Left lung (tissue), 4 donors: ENCODE measurements at regions not wholly inside any gene's neighbourhood (a gene's known extent, or its start where the extent isn't known, plus 50 kb on each side); places are given as distances from the start of the nearest gene placed in this dataset.

ENCODE experiments used
- ATAC-seq: fragments of 200-7000 bp; cut with Tn5 transposase; one replicate; pipeline ENCODE4 v1.9.1; 2020; ENCODE audit warnings: moderate library complexity
- DNase-seq, 4 donors: peaks; one replicate each; pipeline ENCODE4 v3.0.0-alpha.2; 2013 to 2020
- H3K27ac ChIP-seq, 2 donors: fragments of 200-600 bp; sonication (generic) in 1 of 2; one replicate each; pipeline versions ENCODE4 v1.5.0 to v1.8.0; 2020 to 2021
- H3K27me3 ChIP-seq, 2 donors: fragments of 200-600 bp; sonication (generic) in 1 of 2; one replicate each; pipeline versions ENCODE4 v1.5.0 to v1.8.0; 2020 to 2021
- H3K36me3 ChIP-seq, 2 donors: fragments of 200-600 bp; sonication (generic) in 1 of 2; one replicate each; pipeline versions ENCODE4 v1.5.0 to v1.8.0; 2020 to 2021
- H3K4me1 ChIP-seq, 2 donors: fragments of 200-600 bp; one replicate each; pipeline ENCODE4 v1.8.0; 2021
- H3K4me3 ChIP-seq, 2 donors: fragments of 200-600 bp; sonication (generic) in 1 of 2; one replicate each; pipeline versions ENCODE4 v1.5.0 to v1.8.0; 2020 to 2021; ENCODE audit warnings: mild to moderate bottlenecking in 1 of 2
- H3K9me3 ChIP-seq, 2 donors: fragments of 200-600 bp; sonication (generic) in 1 of 2; one replicate each; pipeline versions ENCODE4 v1.5.0 to v1.8.0; 2020 to 2021
- intact Hi-C, 2 donors: fragments of 100-400 bp; cut with DNase I; formaldehyde crosslinking; loops; one replicate each; pipeline versions ENCODE4 v1.11.2 to v1.14.2; 2022
- TF ChIP-seq, protein P1 (sequence below), 2 donors: fragments of 200-600 bp; sonication (generic) in 1 of 2; IDR thresholded peaks; one replicate each; pipeline versions ENCODE4 v1.5.0 to v1.8.0; 2021; ENCODE audit warnings: antibody characterized with exemption in 2 of 2
- donor health status: DM: no; HTN: yes; CAD: no.
- donor health status: DM: no; HTN: no; CAD: no.

DNA sequence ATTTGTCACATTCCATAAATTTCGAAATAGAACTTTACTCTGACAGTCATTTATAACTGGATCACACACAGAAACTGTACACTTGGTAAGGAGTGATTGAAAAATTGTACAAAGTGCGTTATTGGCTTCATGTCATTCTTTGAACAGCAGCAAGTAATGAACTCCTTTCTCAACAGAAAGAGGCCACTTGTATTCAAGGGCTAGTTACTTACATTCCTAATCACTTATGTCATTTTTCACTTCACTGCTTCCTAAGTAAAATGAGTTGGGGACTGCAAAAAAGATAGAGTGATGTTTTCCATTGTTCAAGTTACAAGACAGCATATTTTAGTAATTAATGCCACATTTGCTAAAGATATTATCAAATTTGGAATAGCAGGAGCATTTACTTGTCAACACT is 893.2 kb downstream of the DTWD2 start:
- TF ChIP-seq, protein P1, sequence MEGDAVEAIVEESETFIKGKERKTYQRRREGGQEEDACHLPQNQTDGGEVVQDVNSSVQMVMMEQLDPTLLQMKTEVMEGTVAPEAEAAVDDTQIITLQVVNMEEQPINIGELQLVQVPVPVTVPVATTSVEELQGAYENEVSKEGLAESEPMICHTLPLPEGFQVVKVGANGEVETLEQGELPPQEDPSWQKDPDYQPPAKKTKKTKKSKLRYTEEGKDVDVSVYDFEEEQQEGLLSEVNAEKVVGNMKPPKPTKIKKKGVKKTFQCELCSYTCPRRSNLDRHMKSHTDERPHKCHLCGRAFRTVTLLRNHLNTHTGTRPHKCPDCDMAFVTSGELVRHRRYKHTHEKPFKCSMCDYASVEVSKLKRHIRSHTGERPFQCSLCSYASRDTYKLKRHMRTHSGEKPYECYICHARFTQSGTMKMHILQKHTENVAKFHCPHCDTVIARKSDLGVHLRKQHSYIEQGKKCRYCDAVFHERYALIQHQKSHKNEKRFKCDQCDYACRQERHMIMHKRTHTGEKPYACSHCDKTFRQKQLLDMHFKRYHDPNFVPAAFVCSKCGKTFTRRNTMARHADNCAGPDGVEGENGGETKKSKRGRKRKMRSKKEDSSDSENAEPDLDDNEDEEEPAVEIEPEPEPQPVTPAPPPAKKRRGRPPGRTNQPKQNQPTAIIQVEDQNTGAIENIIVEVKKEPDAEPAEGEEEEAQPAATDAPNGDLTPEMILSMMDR (IDR thresholded peaks at IDR 0.05) = no peak
- intact Hi-C loops = no loop called here
- ATAC-seq (peak; percentile 75), DNase-seq (peak in 2 of 4 donors; percentile 18 to 42)
- Histone ChIP-seq H3K4me1 (no peaks in the 10 kb centered on the region), H3K4me3 (no peak overlapping the region), H3K27me3 (no peaks in the 10 kb centered on the region), H3K36me3 (no peaks in the 10 kb centered on the region), H3K9me3 (peaks cover 0 to 4% of the 10 kb centered on the region in 2 donors), H3K27ac (no peak overlapping the region)

DNA sequence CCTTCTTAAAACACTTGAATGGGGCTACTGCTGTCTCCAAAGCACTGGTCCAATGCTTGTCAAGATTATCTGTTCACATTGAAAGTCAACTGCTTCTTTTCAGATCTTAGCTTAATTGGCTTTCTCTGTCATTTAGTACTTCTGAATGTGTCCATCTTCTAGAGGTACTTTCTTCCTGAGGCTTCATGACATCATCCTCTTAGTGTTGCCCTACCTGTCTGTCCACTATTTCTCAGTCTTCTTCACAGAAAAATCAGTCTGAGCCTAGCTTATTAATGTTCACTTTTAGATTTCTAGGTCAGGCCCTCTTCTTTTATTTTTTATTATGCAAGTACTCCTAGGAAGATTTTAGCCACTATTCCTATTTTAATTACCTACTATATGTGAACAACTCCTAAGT is 899.9 kb downstream of the DTWD2 start:
- Histone ChIP-seq H3K4me1 (no peaks in the 10 kb centered on the region), H3K4me3 (no peak overlapping the region), H3K27ac (no peak overlapping the region), H3K27me3 (no peaks in the 10 kb centered on the region), H3K9me3 (peaks cover 0 to 17% of the 10 kb centered on the region in 2 donors), H3K36me3 (no peaks in the 10 kb centered on the region)
- TF ChIP-seq, protein P1 (IDR thresholded peaks at IDR 0.05) = no peak
- intact Hi-C loops = no loop called here
- ATAC-seq (no peak), DNase-seq (no peak)

DNA sequence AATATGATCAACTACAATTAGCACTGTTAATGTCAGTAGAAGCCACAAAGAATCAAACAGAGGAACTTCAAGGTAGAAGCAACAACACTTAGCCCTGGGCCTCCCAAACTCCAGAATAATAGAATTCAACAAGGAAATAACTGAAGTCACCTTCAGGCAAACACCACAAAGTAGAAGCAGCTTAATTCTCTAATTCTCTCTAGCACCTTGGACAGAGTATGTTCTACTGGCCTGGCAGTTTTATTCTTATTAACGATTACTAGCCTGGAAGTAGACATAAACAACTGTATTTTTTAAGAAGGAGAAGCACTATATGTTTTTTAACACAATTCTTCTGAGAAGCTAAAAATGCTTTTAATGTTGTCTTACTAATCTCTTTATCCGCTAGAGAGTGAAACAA is 911.9 kb downstream of the DTWD2 start:
- Histone ChIP-seq H3K27ac (no peak overlapping the region), H3K4me1 (no peaks in the 10 kb centered on the region), H3K36me3 (no peaks in the 10 kb centered on the region), H3K27me3 (no peaks in the 10 kb centered on the region), H3K9me3 (peaks cover 0 to 17% of the 10 kb centered on the region in 2 donors), H3K4me3 (no peak overlapping the region)
- TF ChIP-seq, protein P1 (IDR thresholded peaks at IDR 0.05) = no peak
- DNase-seq (peak in 1 of 4 donors; percentile 1), ATAC-seq (no peak)
- intact Hi-C loops = no loop called here

DNA sequence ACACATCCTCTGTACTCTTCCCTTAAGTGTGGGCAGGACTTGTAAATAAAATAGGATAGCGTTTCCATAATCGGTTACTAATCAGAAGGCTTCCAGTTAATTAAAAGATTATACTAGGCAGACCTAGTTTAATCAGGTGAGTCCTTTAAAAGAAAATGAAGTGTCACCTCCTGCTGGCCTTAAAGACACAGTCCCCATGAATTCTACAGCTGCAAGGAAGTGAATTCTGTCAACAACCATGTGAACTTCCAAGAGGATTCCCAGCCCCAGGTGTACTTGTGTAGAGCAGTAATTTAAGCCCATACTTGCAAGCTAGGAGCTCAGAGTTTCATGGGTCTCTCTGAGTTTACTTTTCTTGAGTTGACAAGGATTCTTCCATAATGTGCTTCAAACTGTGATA is 918.3 kb downstream of the DTWD2 start:
- Histone ChIP-seq H3K4me3 (no peak overlapping the region), H3K27me3 (no peaks in the 10 kb centered on the region), H3K36me3 (no peaks in the 10 kb centered on the region), H3K27ac (no peak overlapping the region), H3K4me1 (no peaks in the 10 kb centered on the region), H3K9me3 (no peaks in the 10 kb centered on the region)
- intact Hi-C loops = no loop called here
- DNase-seq (no peak), ATAC-seq (no peak)
- TF ChIP-seq, protein P1 (IDR thresholded peaks at IDR 0.05) = no peak

DNA sequence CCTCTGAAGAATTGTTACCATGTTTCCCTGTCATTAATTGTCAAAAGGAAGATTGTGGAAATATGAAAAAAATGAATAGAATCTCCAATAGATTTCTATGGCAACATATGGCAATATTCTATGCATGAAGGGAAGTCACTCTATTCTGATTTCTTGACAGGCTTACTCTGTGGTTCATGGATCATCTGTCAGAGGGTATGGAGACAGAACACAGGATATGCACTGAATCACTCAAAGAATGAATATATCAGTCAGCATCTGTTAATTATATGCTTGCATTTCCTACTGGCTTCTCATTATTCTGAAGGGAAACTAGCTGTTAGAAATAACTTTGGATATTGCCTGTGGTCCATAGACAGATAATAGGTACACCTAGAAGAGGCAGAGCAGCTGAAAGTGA is 918.9 kb downstream of the DTWD2 start:
- H3K27me3 ChIP-seq = no peaks in the 10 kb centered on the region
- DNase-seq = no peak
- ATAC-seq = no peak

More for the DNA sequence above, 918.9 kb downstream of the DTWD2 start:
- H3K36me3 ChIP-seq = no peaks in the 10 kb centered on the region
- H3K4me1 ChIP-seq = no peaks in the 10 kb centered on the region
- TF ChIP-seq, protein P1 (IDR thresholded peaks at IDR 0.05) = no peak
- no peak overlapping the region for H3K27ac ChIP-seq
- no peak overlapping the region for H3K4me3 ChIP-seq
- intact Hi-C loops = no loop called here
- no peaks in the 10 kb centered on the region for H3K9me3 ChIP-seq
